ENCODE measurements at regions not wholly inside any gene's neighbourhood (a gene's known extent, or its start where the extent isn't known, plus 50 kb on each side); places are given as distances from the start of the nearest gene placed in this dataset.

DNA sequence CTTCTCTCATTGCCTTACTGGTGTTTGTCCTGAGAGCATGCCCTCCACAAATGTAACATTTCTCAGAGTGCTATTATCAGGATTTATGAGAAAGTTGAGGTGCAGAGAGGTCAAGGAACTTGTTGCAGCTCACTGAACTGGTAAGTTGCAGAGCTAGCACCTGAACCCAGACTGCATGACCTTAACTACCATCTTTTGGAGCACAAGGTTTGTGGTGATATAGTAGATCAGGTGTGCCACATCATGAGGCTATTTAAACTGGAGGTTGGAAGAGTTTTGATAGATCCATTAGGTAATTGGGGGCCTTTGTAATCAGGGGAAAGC, 112.0 kb upstream of the CITED2 start:
- no peak for DNase-seq

DNA sequence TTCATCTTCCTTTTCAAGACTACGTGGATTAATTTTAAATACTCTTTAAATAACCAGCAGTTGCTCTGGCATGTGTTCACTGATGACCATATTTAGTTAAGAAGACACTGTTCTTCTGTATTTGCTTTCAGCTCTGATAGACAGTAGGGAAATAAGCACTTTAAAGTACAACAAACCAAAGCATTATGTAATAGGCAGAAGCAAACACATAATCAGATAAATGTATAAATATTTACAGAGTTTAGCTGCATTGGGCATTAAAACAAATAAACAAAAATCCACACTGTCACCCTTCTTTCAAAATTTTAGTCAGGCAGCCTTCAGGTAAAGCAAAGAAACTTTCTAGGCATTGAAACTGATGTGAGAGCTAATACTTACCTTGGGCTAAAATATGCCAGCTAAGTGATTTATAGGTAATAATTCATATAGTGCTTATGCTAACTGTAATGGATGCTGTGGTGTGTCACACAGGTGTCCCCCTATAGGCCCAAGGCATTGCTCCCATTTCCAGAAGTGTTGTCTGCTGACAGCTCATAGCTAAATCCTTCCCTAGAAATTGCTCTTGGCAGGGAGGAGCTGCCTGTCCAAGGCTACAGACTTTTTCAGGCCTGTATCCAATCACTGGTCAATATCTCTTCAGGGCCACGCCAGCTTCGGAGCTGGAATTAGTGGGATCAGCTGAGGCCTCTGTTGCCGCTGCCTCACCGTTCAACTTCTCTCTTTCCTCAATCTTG, 111.5 kb upstream of the CITED2 start:
- no peak for DNase-seq

DNA sequence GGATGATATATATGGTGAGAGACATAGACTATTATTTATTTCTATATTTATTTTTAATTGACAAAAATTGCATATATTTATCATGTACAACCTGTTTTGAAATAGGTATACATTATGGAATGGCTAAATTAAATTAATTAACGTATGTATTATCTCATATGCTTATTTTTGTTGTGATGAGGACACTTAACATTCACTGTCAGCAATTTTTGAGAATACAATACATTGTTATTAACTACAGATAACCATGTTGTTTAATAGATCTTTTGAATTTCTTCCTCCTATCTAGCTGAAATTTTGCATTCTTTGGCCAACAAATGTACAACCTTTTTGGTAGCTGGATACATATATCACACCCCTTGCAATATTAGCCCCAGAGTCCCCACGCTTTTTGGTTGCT, 110.7 kb upstream of the CITED2 start:
- DNase-seq, result no peak

DNA sequence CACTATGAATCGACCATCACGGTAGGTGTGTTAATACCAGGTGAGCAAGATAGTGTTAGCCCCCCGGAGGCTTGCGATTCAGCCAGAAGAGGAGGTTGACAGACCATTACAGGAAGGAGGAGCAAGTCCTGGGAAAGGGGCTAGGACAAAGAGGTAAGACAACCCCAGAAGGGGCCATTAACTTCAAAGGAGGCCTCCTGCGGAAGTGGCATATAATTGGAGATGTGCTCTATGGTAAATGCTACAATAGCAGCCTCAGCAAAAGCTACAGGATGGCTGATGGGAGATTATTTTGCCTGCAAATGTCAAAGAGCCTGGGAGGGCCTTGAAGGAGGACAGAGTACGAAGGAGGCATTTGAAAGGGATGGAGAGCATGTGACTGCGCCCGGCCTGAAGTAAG, 108.6 kb upstream of the CITED2 start:
- no peak for DNase-seq

DNA sequence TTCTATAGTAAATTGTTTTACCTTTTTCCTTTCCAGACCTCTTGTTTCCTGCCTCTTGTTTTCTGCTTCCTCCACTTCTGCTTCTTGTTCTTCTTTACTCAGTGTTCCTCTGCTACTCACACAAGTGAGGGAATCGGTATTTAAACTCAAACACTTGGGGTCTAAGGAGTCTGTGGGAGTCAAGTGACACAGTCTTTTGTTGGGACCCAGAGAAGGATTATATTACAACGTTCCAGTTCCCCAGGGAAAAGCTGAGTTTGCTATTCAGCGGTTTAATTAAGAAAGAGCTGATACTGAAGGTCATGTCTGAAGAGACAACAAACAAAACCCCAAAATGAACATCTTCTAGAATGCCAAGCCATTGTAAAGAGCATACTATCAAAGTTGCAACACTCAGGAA, 107.8 kb upstream of the CITED2 start:
- DNase-seq, result no peak

DNA sequence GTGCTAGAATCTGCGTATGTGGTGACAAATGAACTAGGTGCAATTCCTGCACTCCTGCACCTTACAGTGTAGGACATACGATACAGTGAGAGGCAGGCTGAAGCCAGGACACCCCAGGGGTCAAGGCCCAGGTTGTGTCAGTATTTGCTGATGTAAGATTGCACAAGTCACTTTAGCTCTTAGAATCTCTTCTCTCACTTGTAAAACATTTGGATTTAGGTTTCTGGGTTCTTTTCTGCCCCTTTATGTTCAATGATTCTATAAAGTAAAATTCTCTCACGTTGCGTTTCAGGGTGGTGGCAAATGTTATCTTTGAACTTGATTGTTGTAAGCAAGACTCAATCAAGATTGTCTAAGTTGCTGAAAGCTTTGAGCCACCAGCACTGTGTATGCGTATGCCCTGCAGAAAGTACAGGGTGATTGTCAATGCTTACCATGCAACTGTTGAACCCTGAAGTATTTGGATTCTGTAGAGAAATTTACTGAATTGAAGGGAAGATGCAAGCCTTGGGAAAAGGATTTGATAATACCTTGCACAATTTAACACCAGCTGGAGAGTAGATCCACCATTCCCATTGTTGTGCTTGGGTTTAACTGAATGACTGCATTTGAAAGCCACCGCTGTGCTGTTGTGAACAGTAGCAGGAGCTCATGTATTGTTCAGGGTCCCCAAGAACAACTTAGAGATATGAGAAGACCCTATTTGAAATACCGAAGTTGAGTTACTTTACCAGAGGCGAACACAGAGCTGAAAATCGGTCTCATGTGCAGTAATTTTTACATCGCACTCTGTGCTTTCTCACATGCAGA, 106.1 kb upstream of the CITED2 start:
- no peak for DNase-seq

DNA sequence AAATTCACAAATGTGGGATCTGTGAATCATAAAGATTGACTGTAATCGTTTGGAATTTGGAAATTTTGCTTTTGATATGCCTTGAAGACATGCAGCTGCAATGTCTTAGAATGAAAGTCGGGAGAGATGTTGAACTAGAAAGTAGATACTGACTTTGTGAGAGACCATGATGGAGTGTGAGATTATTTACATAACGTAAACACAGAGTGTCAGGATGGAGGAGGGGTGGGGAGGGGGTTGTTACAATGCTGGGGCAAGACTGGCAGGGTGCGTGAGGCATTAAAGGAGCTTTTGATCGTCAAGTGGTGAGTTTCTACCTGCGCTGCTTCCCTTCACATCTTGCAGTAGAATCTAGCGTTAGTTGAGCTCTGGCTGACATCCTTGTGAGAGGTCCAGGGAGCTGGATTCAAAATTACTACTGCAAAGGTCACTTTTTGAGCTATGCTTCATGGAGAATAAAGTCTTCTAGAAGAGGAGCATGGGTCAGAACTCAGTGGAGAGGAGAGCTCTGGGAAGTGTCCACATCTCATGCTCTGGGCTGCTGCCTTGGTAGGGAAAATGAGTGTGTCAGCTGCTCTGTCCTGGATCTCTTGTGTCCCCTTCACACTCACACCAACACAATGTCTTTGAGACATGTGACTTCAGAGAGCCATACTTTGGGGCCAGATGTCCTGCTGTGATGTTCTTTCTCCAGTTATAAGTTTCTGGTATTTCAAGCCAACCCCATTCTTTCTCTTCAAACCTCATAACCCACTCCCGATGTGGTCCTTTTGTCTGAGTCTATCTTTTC, 105.2 kb upstream of the CITED2 start:
- DNase-seq, result no peak

DNA sequence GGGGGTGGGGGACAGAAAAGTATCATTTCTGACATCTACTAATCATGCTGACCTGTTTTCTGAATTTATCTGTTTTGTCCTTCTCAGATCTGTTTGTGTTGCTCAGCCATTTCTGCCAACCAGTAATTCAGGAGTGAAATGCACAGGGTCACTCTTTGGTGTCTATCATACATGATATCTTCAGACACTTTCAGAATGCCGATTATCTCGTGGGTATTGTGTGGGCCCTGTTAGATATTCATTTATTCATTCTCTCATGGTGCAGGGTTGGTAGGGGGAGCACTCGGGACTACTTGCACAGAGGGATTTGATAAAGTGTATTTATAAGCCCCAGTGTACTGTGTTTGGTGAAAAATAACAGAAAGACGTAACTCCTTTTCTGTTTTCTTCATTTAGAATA, 101.2 kb upstream of the CITED2 start:
- no peak for DNase-seq

DNA sequence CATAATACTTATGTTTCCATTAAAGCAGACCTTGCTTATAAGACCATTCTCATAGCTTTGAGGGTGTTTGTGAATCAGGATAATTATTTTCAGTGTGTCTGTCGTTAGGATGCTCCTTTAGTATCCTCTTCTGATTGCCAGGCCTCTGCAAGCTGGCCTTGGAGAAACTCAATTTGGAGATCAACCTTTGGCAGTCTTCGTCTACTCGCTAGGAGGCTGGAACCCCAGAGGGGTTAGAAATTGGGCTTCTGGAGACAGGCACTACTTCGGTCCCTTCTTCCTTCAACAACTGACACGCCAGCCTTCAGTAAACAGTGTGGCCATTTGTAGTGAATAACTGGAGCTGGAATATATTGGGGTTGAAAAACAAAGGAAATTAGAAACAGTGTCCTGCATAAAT, 100.8 kb upstream of the CITED2 start:
- no peak for DNase-seq

DNA sequence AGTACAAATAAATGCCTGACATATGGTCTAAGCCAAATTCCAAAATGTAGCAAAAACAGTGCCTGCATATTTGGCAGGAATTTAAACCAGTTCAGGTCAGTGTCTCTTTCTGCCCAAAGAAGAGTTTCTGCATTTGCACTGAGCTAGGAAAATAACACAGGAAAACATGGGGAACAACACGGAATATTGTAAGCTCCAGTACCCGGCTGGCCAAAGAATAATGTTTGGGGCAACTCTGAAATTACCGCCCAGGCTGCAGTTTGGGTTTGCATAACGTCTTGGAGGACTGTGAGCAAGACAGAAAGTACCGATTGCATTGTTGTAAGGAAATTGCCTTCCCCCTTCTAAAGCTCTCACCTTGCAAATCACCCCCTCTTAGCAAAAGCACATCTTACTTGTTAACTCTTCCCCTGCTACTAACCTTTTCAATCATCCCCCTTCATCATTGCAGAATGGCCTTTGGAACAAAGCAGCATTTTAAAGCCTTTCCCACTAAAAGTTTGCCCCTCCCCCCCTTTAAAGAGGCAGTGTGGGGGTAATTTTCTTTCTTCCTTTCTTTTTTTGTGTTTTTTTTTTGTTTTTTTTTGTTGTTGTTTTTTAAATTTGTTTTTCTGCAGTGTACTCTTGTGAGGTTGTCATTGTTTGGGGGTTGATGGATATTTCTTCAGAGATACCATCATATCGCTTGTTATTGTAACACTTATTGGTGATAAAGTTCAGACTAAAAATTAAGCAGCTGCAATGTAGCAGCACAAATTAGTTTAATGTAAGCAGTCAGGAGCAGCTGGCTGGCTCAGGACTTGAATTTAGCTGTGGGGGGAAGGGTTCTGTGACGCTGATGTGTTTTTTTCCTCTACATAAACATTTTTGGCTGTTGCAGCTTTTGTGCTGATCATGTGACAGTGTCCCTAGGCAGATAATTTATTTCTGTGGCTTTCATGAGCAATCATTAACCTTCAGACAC, 100.0 kb upstream of the CITED2 start:
- peak in 1 of 2 experiments; percentile 14 for DNase-seq

DNA sequence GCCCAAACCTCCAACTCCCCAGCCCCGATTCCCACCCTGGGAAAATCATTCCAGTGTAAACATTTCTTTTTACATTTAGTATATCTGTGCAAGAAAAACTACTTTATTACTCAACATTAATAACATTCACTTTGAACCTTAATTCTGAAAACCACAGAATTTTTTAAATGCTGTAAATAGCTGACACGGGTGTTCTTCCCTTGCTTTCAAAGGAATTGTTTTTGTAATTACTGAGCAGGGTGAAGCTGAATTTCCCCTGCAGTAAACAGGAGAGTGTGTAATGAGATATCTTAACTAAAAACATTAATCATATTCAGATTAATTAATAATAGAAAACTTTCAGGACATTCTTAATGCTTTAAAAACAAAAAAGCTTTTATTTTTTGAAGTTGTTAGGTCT, 99.3 kb upstream of the CITED2 start:
- no peak for DNase-seq

DNA sequence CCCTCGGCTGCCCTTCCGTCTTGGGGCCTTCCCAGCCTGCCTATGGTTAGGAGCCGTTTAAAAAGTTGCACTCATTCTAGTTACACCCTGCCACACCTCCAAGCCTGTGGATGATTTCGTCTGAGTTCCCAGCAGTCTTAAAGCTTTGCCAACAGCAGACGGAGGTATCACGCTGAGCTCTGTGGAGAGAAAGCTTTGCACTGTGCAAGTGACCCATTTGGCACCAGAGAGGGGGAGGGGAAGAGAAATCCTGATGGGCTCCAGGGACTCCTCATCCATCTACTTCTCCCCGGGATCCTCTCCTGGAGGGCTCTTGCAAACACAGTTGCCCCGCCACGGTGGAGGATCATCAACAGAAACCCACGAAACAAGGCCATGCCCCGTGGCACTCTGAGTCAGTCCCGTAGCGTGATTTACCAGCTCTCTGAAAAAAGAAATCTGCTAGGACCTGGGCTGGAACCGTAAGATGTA, 98.8 kb upstream of the CITED2 start:
- no peak for DNase-seq

DNA sequence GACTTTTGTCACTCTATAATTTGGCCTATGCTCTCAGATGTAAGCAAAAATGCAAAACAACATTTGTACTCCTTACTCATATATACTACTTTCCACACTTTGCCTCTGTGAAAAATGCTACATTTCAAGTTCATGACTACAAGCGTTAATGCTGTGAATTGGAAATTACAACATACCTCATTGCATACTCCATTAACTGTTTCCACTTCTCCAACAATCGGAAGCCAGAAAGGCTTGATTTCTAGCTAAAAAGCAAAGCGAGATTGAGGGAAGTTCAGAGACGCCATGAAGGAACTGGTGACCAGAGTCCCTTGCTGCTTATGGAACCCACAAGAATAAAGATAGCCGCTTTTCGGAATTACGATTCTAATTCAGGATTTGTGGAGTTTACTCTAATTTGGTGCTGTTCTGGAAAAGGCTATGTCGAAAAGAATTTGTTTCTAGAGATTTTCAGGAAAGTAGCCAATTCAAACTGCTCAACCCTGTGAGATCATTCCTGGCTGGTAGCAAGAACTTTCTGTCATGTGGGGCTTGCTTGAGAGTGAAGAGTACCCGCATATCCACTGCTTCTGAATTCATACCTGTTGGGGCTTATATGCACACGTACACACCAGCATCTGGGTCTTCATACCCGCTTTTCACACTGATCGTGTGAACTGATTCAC, 98.0 kb upstream of the CITED2 start:
- DNase-seq, result no peak

DNA sequence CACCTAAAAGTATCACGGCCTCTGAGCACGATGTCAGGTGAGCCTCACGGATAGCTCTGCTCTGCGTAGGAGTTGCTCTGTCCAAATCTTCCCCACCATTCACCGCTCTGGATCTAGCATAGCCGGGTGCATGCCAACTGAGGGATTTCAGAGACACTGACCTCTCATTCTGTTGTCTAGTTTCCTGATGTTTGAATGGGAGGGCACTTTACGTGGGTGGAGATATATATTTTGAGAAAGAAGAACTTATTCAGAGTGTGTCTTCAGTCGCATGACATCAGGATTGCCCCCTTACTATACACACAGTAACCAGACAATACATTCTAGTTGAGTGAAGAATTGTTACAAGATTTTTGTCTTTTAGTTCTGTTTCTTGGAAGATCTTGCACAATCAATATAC, 96.5 kb upstream of the CITED2 start:
- DNase-seq, result no peak

DNA sequence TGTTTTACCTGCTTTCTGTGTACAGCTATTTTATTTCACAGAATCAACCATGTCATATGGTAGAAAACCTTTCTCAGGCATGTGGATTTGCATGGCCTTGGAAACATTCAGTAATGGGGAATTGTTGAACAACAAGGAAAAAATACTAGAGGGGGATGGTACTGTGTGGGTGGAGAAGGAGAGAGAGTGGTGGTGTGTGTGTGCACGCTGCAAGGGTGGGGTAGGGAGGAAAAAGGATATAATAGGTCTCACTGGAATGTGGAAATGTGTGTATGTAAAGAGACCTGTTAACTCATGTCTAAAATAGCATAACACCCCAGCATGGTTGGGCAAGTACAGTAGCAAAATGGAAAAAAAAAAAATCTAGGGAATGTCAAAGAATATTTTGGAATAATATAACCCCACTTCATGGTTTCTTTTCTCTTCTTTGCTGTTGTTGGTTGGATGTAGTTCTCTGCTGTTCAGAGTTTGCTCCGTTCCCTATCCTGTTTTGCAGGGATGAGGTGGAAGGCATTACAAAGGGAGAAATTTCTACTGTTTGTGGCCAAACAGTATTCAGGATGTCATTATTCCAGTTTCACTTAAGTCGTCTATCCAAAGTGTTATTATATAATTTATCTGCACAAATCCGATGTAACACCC, 93.9 kb upstream of the CITED2 start:
- no peak for DNase-seq

DNA sequence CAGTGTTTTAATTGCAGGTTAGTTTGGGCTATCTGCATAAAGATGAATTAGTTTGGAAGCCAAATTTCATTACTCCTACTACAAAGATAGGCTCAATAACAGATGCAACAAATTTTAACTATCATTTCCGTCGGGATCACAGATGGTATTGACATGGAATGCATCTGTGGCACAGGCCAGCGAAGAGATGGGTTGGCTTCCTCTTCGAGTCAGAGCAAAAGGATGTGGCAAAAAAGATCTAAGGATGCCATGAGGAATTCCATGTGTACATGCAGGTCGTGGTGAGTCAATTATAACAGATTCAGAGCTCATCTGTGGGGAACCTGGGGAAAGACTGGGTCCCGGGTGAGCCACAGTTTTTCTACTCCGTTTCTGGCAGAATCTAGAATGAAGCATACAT, 83.0 kb upstream of the CITED2 start:
- no peak for DNase-seq

DNA sequence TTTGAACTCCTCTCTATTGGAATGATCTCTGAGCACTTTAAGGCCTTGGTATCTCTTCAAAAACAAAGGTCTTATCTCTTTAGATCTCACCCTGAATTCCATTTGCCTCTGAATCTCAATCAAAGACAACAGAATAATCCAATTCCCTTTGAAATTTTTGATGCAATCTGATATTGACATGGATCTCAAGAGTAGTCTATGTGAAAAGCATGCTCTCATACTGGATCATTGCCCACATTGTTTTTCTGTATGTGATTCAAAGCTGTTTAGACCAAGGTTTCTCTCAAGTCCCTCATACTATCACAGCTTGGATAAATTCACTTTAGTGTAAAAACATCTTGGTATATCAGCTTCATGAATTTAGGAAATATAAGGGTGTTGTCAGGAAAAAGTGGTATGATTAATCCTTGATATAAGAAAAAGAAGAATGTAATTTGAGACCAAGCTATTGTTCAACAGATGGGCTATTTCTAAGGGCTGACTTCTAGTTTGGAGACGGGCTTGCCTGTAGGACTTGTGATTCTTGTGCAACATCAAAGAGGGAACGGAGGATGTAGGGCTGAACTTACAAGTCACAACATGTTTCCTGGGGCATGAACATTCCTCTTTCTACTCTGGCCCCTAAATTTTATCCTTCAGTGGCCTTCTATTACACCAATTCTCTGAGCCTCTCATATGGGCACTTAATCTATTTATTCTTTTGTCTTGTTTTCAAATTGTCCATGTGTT, 77.9 kb upstream of the CITED2 start:
- no peak for DNase-seq

DNA sequence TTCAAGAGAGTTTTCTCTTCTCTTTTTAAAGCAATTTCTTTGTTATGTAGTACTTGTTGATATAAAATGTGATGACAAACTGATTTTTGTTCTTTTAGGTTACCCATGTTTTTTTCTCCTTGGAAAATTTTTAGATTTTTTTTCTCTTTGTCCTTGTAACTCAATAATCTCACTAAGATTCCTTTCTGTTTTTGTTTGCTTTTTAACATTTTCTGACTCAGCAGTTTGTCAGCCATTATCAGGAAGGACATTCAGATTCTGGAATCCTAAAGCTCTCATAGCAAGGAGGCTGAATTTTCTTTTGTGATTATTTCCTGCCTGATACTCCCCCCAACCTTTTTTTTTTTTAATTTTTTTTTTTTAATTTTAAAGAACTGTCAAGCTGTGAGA, 75.2 kb upstream of the CITED2 start:
- no peak for DNase-seq

DNA sequence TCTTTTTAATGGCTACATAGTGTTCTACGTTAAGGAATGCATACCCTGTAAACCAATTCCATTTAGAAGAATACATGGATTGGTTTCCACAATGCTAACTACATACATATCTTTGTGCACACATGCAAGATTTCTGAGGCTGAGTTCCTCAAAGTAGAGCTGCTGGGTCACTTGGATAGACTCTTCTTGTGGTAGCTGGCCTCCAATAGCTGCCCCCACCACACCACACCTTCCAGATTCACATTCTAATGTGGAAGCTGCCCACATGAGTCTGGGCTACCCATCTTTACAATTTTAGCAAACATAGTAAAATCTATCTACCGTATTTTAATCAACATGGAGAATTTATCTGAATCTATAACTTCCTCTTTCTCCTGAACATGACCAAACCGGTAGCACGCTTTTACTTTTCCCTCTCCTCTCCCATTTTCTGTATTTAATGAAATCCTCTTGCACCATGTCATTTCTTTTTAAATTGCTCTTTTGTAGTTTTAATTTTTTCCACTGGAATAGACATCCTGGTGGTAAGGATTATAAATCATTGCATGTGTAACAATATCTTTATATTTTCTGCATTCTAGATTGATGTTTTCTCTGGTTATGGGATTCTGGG, 74.7 kb upstream of the CITED2 start:
- DNase-seq, result no peak

DNA sequence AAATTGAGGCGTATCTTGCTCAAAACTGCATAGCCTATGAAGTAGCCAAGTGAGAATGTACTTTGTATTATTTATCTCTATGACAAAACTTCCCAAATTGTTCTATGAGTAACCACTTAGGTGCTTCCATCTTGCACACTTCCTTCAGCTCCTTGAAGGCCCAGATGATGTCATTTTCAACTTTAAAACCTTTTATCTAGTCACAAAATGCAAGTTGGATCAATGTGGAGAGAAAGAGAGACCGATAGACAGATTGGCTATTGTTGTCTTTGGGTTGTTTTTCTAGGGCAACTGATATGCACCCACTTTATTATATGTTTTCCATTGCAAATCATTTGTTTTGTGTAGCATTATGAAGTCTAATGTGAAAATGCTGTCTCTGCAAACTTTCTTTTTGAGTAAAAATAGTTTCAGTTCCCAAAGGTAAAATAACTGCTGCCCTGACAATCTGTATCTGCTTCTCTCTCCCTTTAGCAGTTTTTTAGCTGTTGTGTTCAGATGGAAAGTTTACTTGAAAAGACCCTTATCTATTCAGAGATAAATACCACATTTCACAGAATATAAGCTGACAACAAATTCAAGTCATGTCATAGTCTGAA, 73.7 kb upstream of the CITED2 start:
- no peak for DNase-seq

Data from NCI-H2081 (cell line).